Nucleus accumbens (tissue), 56 donors: ENCODE measurements at regions not wholly inside any gene's neighbourhood (a gene's known extent, or its start where the extent isn't known, plus 50 kb on each side); places are given as distances from the start of the nearest gene placed in this dataset.
"Not testable (repeated sequence)": the region's sequence is repeated elsewhere in the genome, so short reads cannot be mapped to it uniquely, and the experiment has no call there.

Experiments
- DNase-seq, 56 donors: peaks; one replicate each; lab custom pipeline; 2025; lab: John Stamatoyannopoulos, UW

DNA sequence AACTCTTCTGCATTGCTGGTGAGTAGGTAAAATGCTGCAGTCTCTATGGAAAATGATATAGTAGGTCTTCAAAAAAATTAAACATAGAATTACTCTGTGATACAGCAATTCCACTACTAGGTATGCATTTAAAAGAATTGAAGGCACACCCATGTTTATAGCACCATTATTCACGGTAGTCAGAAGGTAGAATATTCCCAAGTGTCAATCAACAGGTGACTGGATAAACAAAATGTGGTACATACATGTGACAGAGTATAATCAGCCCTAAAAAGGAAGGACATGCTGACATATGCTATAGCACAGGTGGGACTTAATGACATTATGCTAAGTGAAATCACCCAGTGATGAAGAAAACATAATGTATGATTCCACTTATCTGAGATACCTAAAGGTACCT, 123.3 kb downstream of the CCER1 start:
- no peak for DNase-seq

GRCh38 chr12:90829044-90829443, 125.9 kb downstream of the CCER1 start:
- no peak for DNase-seq

DNA sequence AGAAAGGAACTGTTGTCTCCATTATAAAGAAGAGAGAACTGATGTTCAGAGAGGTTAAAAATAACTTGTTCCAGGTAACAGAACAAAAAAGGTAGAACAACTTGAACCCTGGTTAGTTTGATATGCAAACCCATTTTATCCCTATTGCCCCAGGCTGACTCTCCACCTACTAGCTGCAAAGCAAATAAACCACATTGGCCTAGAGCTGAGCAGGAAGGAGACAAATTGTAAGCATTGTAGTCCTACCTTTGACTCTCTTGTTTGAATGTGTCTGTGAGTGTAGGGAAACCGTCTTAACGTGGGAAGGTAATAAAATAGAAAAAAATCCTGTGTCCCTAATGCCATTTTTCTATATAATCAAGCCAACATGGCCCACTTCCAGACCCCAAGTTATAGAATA, 126.4 kb downstream of the CCER1 start:
- DNase-seq = no peak

- no peak for DNase-seq
Measured at GRCh38 chr12:90827567-90827966, 127.4 kb downstream of the CCER1 start.

DNA sequence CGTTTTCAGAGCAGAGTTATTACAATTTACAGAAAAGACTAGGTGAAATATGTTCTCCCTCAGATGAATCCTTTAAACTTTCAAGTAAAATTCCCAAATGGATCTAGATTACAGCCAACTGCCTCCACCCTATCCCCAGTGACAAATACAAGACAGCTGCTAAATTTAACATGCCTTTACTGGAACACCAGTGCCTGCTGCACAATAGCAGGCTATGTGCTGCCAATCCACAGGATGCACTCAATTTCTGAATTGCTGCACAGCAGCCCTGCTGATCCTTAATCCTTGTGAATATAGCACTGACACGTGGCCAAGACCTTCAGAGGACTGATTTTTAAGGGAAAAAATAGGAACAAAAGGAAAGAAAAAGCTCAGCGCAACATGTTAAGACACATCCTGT, 128.9 kb downstream of the CCER1 start:
- DNase-seq = no peak

- no peak for DNase-seq
Measured at GRCh38 chr12:90823859-90824258, 131.1 kb downstream of the CCER1 start.

GRCh38 chr12:90819709-90820108, 135.3 kb downstream of the CCER1 start:
- DNase-seq = no peak

GRCh38 chr12:90816353-90817089, 138.5 kb downstream of the CCER1 start:
- DNase-seq = peak in 10 of 56 donors; percentile 1 to 56 (median 18)

- DNase-seq = no peak
Measured at GRCh38 chr12:90809940-90810339, 145.0 kb downstream of the CCER1 start.

GRCh38 chr12:90808568-90808967, 146.4 kb downstream of the CCER1 start:
- DNase-seq = no peak

- DNase-seq = no peak
Measured at GRCh38 chr12:90802727-90803126, 152.2 kb downstream of the CCER1 start.

GRCh38 chr12:90801776-90802175, 153.2 kb downstream of the CCER1 start:
- no peak for DNase-seq

DNA sequence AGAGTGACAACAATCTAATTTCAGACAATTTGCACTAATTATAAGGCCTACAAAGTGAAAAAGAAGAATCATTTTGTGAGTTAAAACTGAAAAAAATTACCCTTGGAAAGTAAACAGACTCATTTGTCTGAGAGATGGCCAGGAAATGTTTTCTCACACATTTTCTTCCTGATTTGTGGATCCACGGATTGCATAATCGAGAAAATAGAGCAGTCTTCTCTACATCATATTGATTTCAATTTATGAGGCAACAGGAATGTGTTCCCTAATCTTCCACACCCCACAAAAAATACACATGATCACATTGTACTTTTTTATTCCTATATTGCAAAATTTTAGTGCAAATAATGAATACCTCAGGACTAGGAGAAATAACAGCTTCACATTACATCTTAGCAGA, 160.8 kb downstream of the CCER1 start:
- DNase-seq = no peak

- DNase-seq = not testable (repeated sequence)
Measured at GRCh38 chr12:90792718-90793117, 162.3 kb downstream of the CCER1 start.

GRCh38 chr12:90791445-90791844, 163.5 kb downstream of the CCER1 start:
- DNase-seq = no peak

- no peak for DNase-seq
Measured at GRCh38 chr12:90790747-90791146, 164.2 kb downstream of the CCER1 start.

GRCh38 chr12:90773491-90773890, 181.5 kb downstream of the CCER1 start:
- no peak for DNase-seq

DNA sequence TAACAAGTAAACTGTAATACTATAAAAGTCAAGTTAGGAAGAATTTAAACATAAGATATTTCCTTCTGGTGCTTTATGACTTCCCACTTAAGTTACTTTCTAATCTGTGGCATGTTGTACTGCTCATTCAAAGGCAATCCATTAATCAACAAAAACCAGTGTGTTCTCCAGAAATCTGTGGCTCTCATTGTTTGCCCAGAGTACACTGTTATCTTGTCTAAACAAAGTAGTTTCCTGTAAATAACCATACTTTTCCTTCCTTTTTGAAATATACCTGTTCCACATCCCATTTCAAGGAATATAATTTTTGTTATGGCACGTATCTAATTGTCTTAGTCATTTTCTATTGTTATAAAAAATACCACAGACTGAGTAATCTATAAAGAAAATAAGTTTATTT, 184.1 kb downstream of the CCER1 start:
- DNase-seq = no peak

DNA sequence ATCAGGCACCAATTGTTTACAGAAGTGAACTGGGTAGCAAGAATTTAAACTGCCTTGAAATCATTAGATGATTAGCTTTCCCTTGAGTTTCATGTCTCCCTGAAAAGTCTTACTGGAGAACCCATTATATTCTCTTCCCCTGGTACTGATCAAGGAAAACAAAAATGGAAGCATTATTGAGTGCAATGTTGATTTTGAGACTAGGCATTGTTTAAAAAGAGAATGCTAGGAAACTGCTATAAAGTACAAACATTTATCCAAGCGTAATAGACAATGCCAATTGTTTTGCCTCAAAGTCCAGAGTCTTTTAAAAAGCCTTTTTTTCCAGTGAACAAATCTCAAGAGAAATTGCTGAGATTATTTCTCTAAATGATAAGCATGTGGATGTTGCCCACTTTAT, 197.0 kb downstream of the CCER1 start:
- DNase-seq = no peak

- no peak for DNase-seq
Measured at GRCh38 chr12:90745211-90745610, 209.8 kb downstream of the CCER1 start.

GRCh38 chr12:90741611-90742010, 213.4 kb downstream of the CCER1 start:
- no peak for DNase-seq

DNA sequence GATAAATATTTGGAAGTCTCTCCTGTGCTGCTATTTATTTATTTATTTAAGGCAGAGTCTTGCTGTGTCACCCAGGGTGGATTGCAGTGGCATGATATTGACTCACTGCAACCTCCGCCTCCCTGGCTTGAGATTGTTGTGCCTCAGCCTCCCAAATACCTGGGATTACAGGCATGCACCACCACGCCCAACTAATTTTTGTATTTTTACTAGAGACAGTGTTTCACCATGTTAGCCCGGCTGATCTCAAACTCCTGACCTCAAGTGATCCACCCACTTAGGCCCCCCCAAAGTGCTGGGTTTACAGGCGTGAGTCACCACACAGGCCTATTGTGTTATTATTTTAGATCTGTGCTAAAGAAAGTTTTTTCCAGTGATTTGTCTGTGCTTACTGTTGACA, 225.2 kb downstream of the CCER1 start:
- DNase-seq = no peak

- DNase-seq = no peak
Measured at GRCh38 chr12:90712671-90713070, 242.3 kb downstream of the CCER1 start.
